ENCODE measurements at regions not wholly inside any gene's neighbourhood (a gene's known extent, or its start where the extent isn't known, plus 50 kb on each side); places are given as distances from the start of the nearest gene placed in this dataset.
"Not testable (repeated sequence)": the region's sequence is repeated elsewhere in the genome, so short reads cannot be mapped to it uniquely, and the experiment has no call there.

- CTCF ChIA-PET = no interaction called here
- POLR2A ChIA-PET = no interaction called here
Observed at GRCh38 chr14:86961106-86961716, 1031.8 kb downstream of the GALC start.

GRCh38 chr14:86955771-86956354, 1037.1 kb downstream of the GALC start:
- CTCF ChIA-PET = no interaction called here
- POLR2A ChIA-PET = no interaction called here

- ChIA-PET CTCF (no interaction called here), POLR2A (no interaction called here)
Observed at GRCh38 chr14:86954623-86955022, 1038.4 kb downstream of the GALC start.

- ChIA-PET POLR2A (no interaction called here), CTCF (no interaction called here)
Observed at GRCh38 chr14:86946446-86946845, 1046.5 kb downstream of the GALC start.

- ChIA-PET POLR2A (no interaction called here), CTCF (no interaction called here)
Observed at GRCh38 chr14:86944434-86944833, 1048.5 kb downstream of the GALC start.

- ChIA-PET CTCF (no interaction called here), POLR2A (no interaction called here)
Observed at GRCh38 chr14:86943391-86944365, 1049.3 kb downstream of the GALC start.

GRCh38 chr14:86942936-86943335, 1050.0 kb downstream of the GALC start:
- ChIA-PET CTCF (no interaction called here), POLR2A (no interaction called here)

GRCh38 chr14:86940106-86940505, 1052.9 kb downstream of the GALC start:
- POLR2A ChIA-PET = no interaction called here
- CTCF ChIA-PET = no interaction called here

- CTCF ChIA-PET = no interaction called here
- POLR2A ChIA-PET = no interaction called here
Observed at GRCh38 chr14:86938320-86938719, 1054.7 kb downstream of the GALC start.

- POLR2A ChIA-PET = no interaction called here
- CTCF ChIA-PET = no interaction called here
Observed at GRCh38 chr14:86936556-86936955, 1056.4 kb downstream of the GALC start.

GRCh38 chr14:86935241-86935885, 1057.6 kb downstream of the GALC start:
- POLR2A ChIA-PET = no interaction called here
- CTCF ChIA-PET = no interaction called here

- POLR2A ChIA-PET = no interaction called here
- CTCF ChIA-PET = no interaction called here
Observed at GRCh38 chr14:86933958-86934595, 1058.9 kb downstream of the GALC start.

- CTCF ChIA-PET = no interaction called here
- POLR2A ChIA-PET = no interaction called here
Observed at GRCh38 chr14:86933460-86933859, 1059.5 kb downstream of the GALC start.

- ChIA-PET CTCF (no interaction called here), POLR2A (no interaction called here)
Observed at GRCh38 chr14:86915406-86915805, 1077.6 kb downstream of the GALC start.

GRCh38 chr14:86912709-86913108, 1080.3 kb downstream of the GALC start:
- ChIA-PET CTCF (no interaction called here), POLR2A (no interaction called here)

GRCh38 chr14:86911486-86911885, 1081.5 kb downstream of the GALC start:
- CTCF ChIA-PET = no interaction called here
- POLR2A ChIA-PET = no interaction called here

GRCh38 chr14:86905386-86905926, 1087.5 kb downstream of the GALC start:
- CTCF ChIA-PET, POLR2A ChIA-PET: not testable (repeated sequence)

- ChIA-PET POLR2A (no interaction called here), CTCF (no interaction called here)
Observed at GRCh38 chr14:86902176-86902950, 1090.6 kb downstream of the GALC start.

- ChIA-PET POLR2A (no interaction called here), CTCF (no interaction called here)
Observed at GRCh38 chr14:86897704-86898513, 1095.1 kb downstream of the GALC start.
